HCT116 (cell line): ENCODE measurements at regions not wholly inside any gene's neighbourhood (a gene's known extent, or its start where the extent isn't known, plus 50 kb on each side); places are given as distances from the start of the nearest gene placed in this dataset.

Experiments
- CTCF ChIP-seq, 3 experiments: fragments of 200-600 bp in 1 of 3; sonication (generic) in 1 of 3; IDR thresholded peaks in 2 of 3; conservative IDR thresholded peaks in 1 of 3; 2 replicates each; pipeline ENCODE4 v1.5.1; 2012 to 2017; ENCODE audit warnings: low read depth in 2 of 3, low read length in 2 of 3, antibody characterized with exemption in 1 of 3, borderline replicate concordance in 1 of 3, control low read depth in 1 of 3, mild to moderate bottlenecking in 1 of 3, mixed read lengths in 1 of 3, mixed run types in 1 of 3, moderate library complexity in 1 of 3; ENCODE audit not compliant: insufficient read depth in 1 of 3
- EZH2 ChIP-seq: fragments of 200-600 bp; sonication (generic); IDR thresholded peaks from 2 replicates; pipeline ENCODE4 v1.6.1; 2017; ENCODE audit warnings: antibody characterized with exemption, mixed run types
- SRF ChIP-seq: IDR thresholded peaks from 2 replicates; pipeline ENCODE4 v1.6.1; 2012; ENCODE audit warnings: low read depth
- YY1 ChIP-seq: IDR thresholded peaks from 2 replicates; pipeline ENCODE4 v1.6.1; 2011; ENCODE audit warnings: low read length, low read depth, moderate library complexity, mild to moderate bottlenecking; ENCODE audit not compliant: insufficient replicate concordance; ENCODE audit errors: extremely low read depth

GRCh38 chr20:60820149-60820548, 431.9 kb upstream of the CDH4 start:
- TF ChIP-seq EZH2 (no peak), YY1 (no peak), SRF (no peak), CTCF (IDR thresholded peaks at IDR 0.05 in 2 of 3, conservative IDR thresholded peaks at IDR 0.05 in 1 of 3; ENCODE audit: borderline replicate concordance in 1 of 3, insufficient read depth in 1 of 3, low read depth in 2 of 3, low read length in 2 of 3) (no peak)
